NB4 (cell line): ENCODE measurements at regions not wholly inside any gene's neighbourhood (a gene's known extent, or its start where the extent isn't known, plus 50 kb on each side); places are given as distances from the start of the nearest gene placed in this dataset.

Source experiments
- CTCF ChIP-seq: IDR thresholded peaks from one replicate; pipeline ENCODE4 v1.5.1; 2012; ENCODE audit warnings: low read depth, low read length
- MAX ChIP-seq: IDR thresholded peaks from 2 replicates; pipeline ENCODE4 v1.6.1; 2011; ENCODE audit warnings: low read depth, low read length

- no peak for TF ChIP-seq CTCF
- TF ChIP-seq MAX: no peak
These were observed 206.2 kb downstream of the URI1 start for GRCh38 chr19:30148039-30148790.
